Omental fat pad (tissue), 3 donors: ENCODE measurements at regions not wholly inside any gene's neighbourhood (a gene's known extent, or its start where the extent isn't known, plus 50 kb on each side); places are given as distances from the start of the nearest gene placed in this dataset.
A peak's percentile ranks its signal among the peaks of the same experiment; 100 is the strongest.
"Not testable (repeated sequence)": the region's sequence is repeated elsewhere in the genome, so short reads cannot be mapped to it uniquely, and the experiment has no call there.

Experiments used
- ATAC-seq: fragments of 150-250 bp; one replicate; pipeline ENCODE4 v1.9.1; 2016; ENCODE audit warnings: mild to moderate bottlenecking, moderate library complexity; ENCODE audit not compliant: low FRiP score
- DNase-seq: peaks from one replicate; pipeline ENCODE4 v3.0.0-alpha.2; 2019; ENCODE audit warnings: low spot score
- TF ChIP-seq, protein P1 (sequence below), 3 donors: fragments of 450-650 bp; IDR thresholded peaks; one replicate each; pipeline ENCODE4 v1.5.1; 2016 to 2017; ENCODE audit warnings: antibody characterized with exemption in 3 of 3, mild to moderate bottlenecking in 3 of 3, moderate library complexity in 2 of 3

DNA sequence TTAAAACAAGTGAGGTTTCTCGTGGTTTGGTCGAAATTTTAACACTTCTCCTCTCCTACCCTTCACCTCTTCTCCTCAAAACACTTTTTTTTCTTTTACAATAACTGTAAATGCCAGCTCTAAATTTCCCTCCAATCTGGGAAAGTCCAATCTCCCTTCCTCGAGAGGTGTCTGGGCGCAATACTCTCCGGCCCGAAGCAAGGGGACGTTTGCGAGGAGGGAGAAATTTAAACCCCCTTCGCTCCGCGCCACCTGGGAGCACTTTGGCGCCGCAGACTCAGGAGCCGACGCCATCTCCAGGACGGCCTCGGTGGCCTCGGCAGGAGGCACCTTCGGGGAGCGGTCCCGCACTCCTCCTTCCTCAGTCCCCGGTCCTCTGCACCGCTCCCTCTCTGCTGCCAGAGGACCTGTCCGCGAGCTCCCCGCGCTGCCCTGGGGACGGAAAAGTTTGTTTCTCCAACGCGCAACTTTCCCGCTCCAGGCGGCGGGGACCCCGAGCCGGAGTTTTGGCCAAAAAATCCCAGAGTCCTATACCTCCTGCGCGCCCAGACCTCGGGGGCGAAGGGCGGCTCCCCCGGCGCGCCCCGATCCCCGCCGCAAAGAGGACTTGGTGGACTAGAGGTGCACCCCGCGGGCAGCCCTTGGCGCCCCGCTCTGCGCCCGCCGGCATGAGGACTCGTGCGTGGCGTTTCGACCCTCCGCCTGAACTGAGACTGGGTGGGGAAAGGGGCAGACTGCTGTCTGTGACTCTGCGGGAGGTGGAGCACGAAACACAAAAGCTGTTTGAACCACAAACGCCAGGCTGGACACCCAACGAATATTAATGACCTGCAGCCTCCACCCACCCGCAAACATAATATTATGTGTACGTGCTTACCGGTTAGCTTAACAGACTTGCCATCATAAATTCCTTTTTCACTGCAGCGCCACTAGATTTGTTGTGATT is 95.2 kb upstream of the HMGA2 start:
- TF ChIP-seq, protein P1, sequence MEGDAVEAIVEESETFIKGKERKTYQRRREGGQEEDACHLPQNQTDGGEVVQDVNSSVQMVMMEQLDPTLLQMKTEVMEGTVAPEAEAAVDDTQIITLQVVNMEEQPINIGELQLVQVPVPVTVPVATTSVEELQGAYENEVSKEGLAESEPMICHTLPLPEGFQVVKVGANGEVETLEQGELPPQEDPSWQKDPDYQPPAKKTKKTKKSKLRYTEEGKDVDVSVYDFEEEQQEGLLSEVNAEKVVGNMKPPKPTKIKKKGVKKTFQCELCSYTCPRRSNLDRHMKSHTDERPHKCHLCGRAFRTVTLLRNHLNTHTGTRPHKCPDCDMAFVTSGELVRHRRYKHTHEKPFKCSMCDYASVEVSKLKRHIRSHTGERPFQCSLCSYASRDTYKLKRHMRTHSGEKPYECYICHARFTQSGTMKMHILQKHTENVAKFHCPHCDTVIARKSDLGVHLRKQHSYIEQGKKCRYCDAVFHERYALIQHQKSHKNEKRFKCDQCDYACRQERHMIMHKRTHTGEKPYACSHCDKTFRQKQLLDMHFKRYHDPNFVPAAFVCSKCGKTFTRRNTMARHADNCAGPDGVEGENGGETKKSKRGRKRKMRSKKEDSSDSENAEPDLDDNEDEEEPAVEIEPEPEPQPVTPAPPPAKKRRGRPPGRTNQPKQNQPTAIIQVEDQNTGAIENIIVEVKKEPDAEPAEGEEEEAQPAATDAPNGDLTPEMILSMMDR (IDR thresholded peaks at IDR 0.05): no peak
- ATAC-seq (no peak), DNase-seq (no peak)

DNA sequence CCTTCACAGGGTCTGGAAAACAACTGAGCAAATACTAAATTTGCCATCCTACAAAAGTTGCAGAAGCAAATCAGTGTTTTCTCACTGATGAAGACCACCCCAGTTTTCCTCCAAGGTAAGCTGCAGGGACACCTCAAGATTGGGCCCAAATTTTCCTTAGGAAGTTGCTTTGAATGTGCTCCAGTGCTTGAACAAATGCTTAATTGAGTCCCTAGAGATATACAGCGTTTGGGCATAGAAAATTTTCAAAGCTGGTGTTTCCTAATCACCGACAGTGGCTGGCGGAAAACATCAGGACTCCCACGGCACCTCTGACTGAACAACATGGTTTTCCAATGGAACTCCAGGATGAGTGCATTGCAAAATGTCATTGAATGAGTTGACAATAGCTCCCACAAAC is 92.5 kb upstream of the HMGA2 start:
- TF ChIP-seq, protein P1 (IDR thresholded peaks at IDR 0.05): no peak
- no peak for DNase-seq
- ATAC-seq: no peak

DNA sequence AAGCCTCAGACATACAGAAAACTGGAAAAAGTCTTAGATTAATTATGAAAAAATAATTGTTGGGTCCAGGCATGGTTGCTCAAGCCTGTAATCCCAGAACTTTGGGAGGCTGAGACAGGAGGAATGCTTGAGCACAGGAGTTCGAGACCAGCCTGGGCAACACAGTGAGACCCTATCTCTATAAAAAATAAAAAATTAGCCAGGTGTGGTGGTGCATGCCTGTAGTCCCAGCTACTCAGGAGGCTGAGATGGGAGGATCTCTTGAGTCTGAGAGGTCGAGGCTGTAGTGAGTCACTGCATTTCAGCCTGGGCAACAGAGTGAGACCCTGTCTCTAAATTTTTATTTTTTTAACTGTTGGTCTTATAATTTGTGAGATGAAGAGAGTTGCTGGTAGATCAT is 90.6 kb upstream of the HMGA2 start:
- DNase-seq, ATAC-seq: not testable (repeated sequence)

DNA sequence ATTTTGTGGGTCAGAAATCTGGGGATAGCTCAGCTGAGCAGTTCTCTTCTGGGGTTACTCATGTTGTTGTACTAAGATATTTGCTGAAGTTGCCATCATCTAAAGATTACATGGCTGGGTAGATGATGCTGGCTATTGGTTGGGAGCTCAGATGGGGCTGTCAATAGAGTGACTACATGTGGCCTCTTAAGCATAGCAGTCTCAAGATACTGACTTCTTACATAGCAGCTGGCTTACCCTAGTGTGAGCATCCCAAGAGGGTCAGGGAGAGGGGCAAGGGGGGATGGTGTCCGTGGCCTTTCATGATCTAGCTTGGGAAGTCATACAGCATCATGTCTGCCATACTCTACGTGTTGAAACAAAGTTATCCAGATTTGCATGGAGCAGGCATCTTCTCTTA is 90.1 kb upstream of the HMGA2 start:
- no peak for ATAC-seq
- TF ChIP-seq, protein P1 (IDR thresholded peaks at IDR 0.05): no peak
- no peak for DNase-seq

DNA sequence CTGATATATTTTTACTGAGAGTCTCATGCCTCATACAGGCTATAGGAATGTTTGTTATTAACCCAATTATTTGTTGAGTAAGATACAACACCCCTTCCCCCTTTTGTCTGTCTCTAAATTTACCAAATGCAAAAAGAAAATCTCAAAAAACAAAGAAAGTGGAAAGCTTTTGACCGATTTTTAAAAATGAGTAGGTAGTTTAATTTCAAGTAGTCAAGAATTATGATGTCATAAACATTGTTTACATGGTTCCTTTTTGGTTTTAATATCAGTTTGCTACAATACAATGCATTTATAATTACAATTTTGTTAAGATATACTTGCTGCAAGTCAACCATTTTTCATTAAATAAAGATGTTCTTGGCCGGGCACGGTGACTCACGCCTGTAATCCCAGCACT is 84.7 kb upstream of the HMGA2 start:
- DNase-seq (no peak), ATAC-seq (no peak)
- TF ChIP-seq, protein P1 (IDR thresholded peaks at IDR 0.05): no peak

DNA sequence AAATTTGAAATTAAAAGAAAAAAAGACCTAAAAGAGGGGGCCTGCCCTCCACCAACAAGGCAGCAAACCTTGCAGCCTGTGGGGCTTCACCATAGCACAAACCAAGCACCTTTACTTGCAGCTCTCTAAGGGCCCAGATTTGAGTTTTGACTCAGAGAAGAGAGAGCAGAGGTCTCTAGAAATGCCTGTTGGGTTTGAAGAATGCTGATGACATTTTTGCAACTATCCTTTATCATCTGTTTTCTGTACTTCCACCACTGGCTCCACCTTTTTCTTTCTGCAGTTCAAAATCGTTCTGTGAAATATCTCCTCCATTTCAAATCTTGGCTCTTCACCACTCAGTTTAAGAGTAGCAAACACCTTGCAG is 83.8 kb upstream of the HMGA2 start:
- TF ChIP-seq, protein P1 (IDR thresholded peaks at IDR 0.05): no peak
- ATAC-seq (no peak), DNase-seq (no peak)

DNA sequence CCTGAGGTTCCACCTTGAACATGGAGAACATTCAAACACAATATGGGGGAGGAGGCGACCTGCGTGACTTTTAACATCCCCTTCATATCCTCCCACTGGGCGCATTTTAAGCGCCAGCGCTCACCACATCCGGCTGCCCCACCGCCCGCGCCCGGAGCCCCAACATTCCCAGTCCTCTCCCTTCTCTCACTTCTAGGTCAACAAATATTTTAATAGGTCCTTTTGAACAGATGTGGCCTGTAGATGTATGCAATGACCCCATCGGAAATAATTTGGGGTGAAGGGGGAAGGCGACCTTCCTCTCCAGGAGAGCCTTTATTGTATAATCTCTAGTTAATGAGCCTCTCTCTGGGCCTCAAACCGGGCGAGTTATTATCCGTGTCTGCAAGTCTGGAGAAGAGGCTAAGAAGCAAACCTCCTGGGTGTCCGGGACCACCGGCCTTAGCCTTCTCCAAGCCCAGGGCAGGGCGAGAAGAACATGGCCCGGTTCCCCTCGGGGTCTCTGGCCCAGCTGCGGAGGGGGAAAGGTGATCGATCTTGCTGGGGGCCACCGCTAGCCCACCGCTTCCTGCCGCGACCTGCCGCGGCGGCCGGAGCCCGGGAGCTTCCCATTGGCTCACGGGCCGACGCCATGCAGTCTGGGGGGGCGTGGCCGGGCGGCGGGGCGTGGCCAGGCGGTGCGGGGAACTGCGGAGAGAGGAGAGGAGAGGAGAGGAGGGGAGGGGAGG is 83.2 kb upstream of the HMGA2 start:
- peak; percentile 38 for DNase-seq
- TF ChIP-seq, protein P1 (IDR thresholded peaks at IDR 0.05): no peak
- peak; percentile 86 for ATAC-seq
